Skeletal muscle tissue (tissue), 3 donors: ENCODE measurements at regions not wholly inside any gene's neighbourhood (a gene's known extent, or its start where the extent isn't known, plus 50 kb on each side); places are given as distances from the start of the nearest gene placed in this dataset.

ENCODE experiments used
- H3K27ac ChIP-seq: one replicate; pipeline ENCODE4 v1.7.0; 2013; ENCODE audit warnings: mild to moderate bottlenecking, low read depth, low read length, inconsistent platforms
- H3K27me3 ChIP-seq, 3 donors: one replicate each; pipeline ENCODE4 v1.7.0; 2013; ENCODE audit warnings: low read length in 3 of 3; ENCODE audit not compliant: control insufficient read depth in 3 of 3, insufficient read depth in 3 of 3
- H3K36me3 ChIP-seq, 3 donors: one replicate each; pipeline ENCODE4 v1.7.0; 2013; ENCODE audit warnings: low read length in 3 of 3; ENCODE audit not compliant: control insufficient read depth in 3 of 3, insufficient read depth in 3 of 3
- H3K4me1 ChIP-seq, 3 donors: one replicate each; pipeline ENCODE4 v1.7.0; 2013; ENCODE audit warnings: low read length in 3 of 3, mild to moderate bottlenecking in 3 of 3; ENCODE audit not compliant: control insufficient read depth in 3 of 3, insufficient read depth in 3 of 3
- H3K4me3 ChIP-seq, 3 donors: one replicate each; pipeline ENCODE4 v1.7.0; 2013; ENCODE audit warnings: low read length in 3 of 3
- H3K9ac ChIP-seq, 3 donors: one replicate each; pipeline ENCODE4 v1.7.0; 2013; ENCODE audit warnings: low read length in 3 of 3, mild to moderate bottlenecking in 3 of 3, moderate library complexity in 2 of 3, low read depth in 1 of 3
- H3K9me3 ChIP-seq, 3 donors: one replicate each; pipeline ENCODE4 v1.7.0; 2013; ENCODE audit warnings: low read length in 3 of 3; ENCODE audit not compliant: control insufficient read depth in 3 of 3
- donor health status: Osteomylitis.

DNA sequence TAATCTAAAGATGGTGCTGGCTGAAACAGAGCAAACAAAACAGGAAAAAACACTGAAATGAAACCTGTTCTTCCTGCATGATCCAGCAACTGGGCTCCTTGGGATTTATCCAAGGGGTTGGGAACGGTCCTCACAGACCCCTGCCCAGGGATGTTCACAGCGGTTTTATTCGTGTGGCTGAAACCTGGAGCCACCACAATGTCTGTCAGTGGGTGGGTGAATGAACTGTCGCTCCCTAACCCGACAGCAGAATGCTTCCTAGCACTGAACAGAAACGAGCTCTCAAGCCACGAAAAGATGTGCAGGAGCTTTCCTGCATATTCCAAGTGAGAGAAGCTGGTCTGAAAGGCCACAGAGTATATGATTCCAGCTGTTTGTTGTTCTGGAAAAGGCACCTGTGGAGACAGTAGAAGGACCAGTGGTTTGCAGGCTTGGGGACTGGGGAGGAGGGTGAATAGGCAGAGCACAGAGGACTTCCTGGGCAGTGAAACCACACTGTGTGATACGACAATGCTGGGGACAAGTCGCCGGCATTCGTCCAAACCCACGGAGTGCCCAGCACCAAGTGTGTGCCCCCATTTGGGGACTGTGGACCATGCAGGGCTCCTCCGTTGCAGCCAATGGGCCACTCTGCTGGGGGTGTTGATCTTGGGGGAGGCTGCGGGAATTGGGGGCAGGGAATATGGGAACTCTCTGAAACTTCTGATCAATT lies 73.9 kb downstream of the TEX29 start:
- Histone ChIP-seq H3K27ac (no peak overlapping the region), H3K9me3 (peaks cover 0 to 1% (median 0%) of the 10 kb centered on the region in 3 donors)

GRCh38 chr13:111395511-111396393 lies 75.3 kb downstream of the TEX29 start:
- no peak overlapping the region for H3K27ac ChIP-seq
- H3K9me3 ChIP-seq = peaks cover 0 to 1% (median 0%) of the 10 kb centered on the region in 3 donors

More for the DNA sequence above, 73.9 kb downstream of the TEX29 start:
- Histone ChIP-seq H3K4me3 (no peak overlapping the region), H3K36me3 (no peaks in the 10 kb centered on the region), H3K27me3 (peaks cover 2 to 17% (median 6%) of the 10 kb centered on the region in 3 donors), H3K9ac (no peak overlapping the region), H3K4me1 (no peaks in the 10 kb centered on the region)

GRCh38 chr13:111396457-111396856 lies 76.0 kb downstream of the TEX29 start:
- Histone ChIP-seq H3K4me3 (no peak overlapping the region), H3K9ac (no peak overlapping the region), H3K36me3 (no peaks in the 10 kb centered on the region), H3K27me3 (peaks cover 0 to 15% (median 0%) of the 10 kb centered on the region in 3 donors), H3K4me1 (no peaks in the 10 kb centered on the region), H3K9me3 (peaks cover 0 to 1% (median 0%) of the 10 kb centered on the region in 3 donors), H3K27ac (no peak overlapping the region)

More at GRCh38 chr13:111395511-111396393, 75.3 kb downstream of the TEX29 start:
- H3K9ac ChIP-seq = no peak overlapping the region
- peaks cover 0 to 15% (median 2%) of the 10 kb centered on the region in 3 donors for H3K27me3 ChIP-seq
- no peak overlapping the region for H3K4me3 ChIP-seq
- H3K4me1 ChIP-seq = no peaks in the 10 kb centered on the region
- H3K36me3 ChIP-seq = no peaks in the 10 kb centered on the region

DNA sequence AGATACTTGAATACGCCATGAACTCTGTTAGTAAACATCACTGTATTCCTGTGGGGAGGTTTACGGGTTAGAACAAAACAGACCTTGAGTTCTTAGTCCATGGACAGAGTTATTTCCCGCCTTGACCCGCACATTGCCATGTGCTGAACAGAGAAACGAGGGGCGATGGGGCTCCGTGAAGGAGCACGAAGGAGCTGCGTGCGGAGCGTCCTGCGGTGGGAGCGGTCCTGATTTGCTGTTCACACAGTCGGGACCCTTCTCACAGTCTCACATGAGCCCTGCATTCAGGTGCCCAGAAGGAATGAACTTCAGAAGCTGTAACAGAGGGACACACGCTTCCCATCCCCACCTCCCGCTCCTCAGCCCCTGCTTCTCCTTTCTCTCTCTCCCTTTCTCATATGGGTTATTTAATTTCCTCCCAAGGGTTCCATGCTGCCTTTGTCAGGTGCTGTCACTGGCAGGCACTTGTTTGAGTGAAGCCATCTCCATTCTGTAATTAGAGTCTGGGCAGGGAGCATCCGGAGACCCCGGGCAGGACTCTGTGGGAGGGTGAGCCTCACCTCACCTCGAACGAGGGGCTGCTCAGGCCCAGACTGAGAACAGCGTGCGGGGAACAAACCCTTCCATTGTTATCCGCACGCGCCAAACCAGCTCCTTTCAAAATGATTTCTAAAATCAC lies 76.9 kb downstream of the TEX29 start:
- Histone ChIP-seq H3K4me3 (no peak overlapping the region), H3K9ac (no peak overlapping the region), H3K4me1 (no peaks in the 10 kb centered on the region), H3K27me3 (peaks cover 0 to 15% (median 0%) of the 10 kb centered on the region in 3 donors), H3K27ac (no peak overlapping the region), H3K36me3 (no peaks in the 10 kb centered on the region), H3K9me3 (peaks cover 0 to 1% (median 0%) of the 10 kb centered on the region in 3 donors)

- peaks cover 4 to 22% (median 7%) of the 10 kb centered on the region in 3 donors for H3K27me3 ChIP-seq
- H3K27ac ChIP-seq = no peak overlapping the region
These were observed 77.8 kb downstream of the TEX29 start for GRCh38 chr13:111398196-111398595.

GRCh38 chr13:111398715-111399299 lies 78.4 kb downstream of the TEX29 start:
- H3K27ac ChIP-seq = no peak overlapping the region
- peaks cover 0 to 1% (median 0%) of the 10 kb centered on the region in 3 donors for H3K9me3 ChIP-seq
- H3K4me3 ChIP-seq = no peak overlapping the region
- no peaks in the 10 kb centered on the region for H3K36me3 ChIP-seq
- H3K27me3 ChIP-seq = peaks cover 4 to 26% (median 10%) of the 10 kb centered on the region in 3 donors
- no peak overlapping the region for H3K9ac ChIP-seq
- no peaks in the 10 kb centered on the region for H3K4me1 ChIP-seq

More at GRCh38 chr13:111398196-111398595, 77.8 kb downstream of the TEX29 start:
- Histone ChIP-seq H3K9me3 (peaks cover 0 to 1% (median 0%) of the 10 kb centered on the region in 3 donors), H3K9ac (no peak overlapping the region), H3K36me3 (no peaks in the 10 kb centered on the region), H3K4me1 (no peaks in the 10 kb centered on the region), H3K4me3 (no peak overlapping the region)

GRCh38 chr13:111399334-111399733 lies 78.9 kb downstream of the TEX29 start:
- Histone ChIP-seq H3K27ac (no peak overlapping the region), H3K9ac (no peak overlapping the region), H3K4me3 (no peak overlapping the region), H3K4me1 (no peaks in the 10 kb centered on the region), H3K36me3 (no peaks in the 10 kb centered on the region), H3K9me3 (peaks cover 0 to 1% (median 0%) of the 10 kb centered on the region in 3 donors), H3K27me3 (peaks cover 4 to 29% (median 10%) of the 10 kb centered on the region in 3 donors)

DNA sequence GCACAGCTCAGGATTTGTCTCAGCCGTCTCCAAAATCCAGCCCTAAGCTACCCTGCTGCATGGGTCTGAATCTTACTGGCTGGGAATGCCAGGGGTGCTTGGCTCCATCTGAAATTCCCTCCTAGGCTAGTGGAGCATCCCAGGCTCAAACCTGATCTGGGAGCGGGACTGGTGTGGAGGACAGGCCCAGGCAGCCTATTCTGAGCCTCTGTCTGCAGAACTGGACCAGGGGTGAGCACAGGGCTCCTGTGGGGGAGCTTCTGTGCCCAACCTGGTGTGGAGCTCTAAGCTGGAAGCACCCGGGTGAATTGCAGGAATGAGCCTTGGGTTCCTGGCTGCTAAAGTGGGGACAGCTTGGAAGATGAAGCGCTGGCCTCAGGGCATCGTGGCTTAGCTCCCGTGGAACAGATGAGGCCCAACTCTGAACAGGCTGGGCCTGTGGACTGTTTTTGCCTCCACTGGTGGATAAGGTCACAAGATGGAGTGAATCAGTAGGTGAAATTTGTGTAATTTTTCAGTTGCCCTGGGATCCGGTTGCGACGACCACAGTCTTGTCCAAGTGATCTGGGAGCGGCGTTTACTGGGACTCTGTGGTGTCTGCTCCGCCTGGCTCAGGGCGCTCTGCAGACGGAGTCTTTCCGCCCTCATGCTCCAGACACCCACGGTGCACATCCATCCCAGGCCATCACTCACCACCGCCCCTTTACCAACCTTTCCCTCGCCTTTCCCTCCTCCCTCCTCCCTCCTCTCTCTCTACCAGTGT lies 79.5 kb downstream of the TEX29 start:
- H3K27ac ChIP-seq = no peak overlapping the region
- H3K27me3 ChIP-seq = peaks cover 4 to 34% (median 10%) of the 10 kb centered on the region in 3 donors
- no peaks in the 10 kb centered on the region for H3K36me3 ChIP-seq
- peaks cover 0 to 1% (median 0%) of the 10 kb centered on the region in 3 donors for H3K9me3 ChIP-seq
- no peaks in the 10 kb centered on the region for H3K4me1 ChIP-seq
- no peak overlapping the region for H3K4me3 ChIP-seq
- H3K9ac ChIP-seq = no peak overlapping the region

DNA sequence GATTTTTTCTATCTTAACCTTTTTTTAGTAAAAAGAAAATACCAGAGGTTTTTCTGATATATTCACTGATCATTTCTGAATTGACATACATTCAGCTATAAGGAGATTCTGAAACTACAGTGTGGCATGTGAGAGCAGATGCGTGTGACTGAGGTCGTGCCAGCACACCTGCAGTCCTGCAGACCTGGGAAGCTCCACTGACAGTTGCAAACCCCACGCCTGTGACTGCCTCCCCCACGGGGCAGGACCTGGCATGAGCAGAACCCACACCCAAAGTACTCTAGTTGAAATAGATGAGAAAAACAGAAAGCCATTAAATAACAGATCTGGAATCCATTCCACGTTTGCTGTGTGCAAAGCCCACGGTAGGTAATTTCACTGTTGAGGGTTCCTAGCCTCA lies 80.7 kb downstream of the TEX29 start:
- Histone ChIP-seq H3K27ac (no peak overlapping the region), H3K9me3 (no peaks in the 10 kb centered on the region), H3K36me3 (no peaks in the 10 kb centered on the region), H3K9ac (no peak overlapping the region), H3K27me3 (peaks cover 4 to 36% (median 15%) of the 10 kb centered on the region in 3 donors), H3K4me1 (no peaks in the 10 kb centered on the region), H3K4me3 (no peak overlapping the region)
